SK-N-SH treated with all-trans-retinoic acid at 6 μM for 48 hours (cell line): ENCODE measurements at regions not wholly inside any gene's neighbourhood (a gene's known extent, or its start where the extent isn't known, plus 50 kb on each side); places are given as distances from the start of the nearest gene placed in this dataset.

Source experiments
- CSDC2 ChIP-seq: fragments of 250-450 bp; sonication (Bioruptor Pico); IDR thresholded peaks from 2 replicates; pipeline ENCODE4 v1.5.0; 2020; ENCODE audit warnings: mild to moderate bottlenecking, moderate library complexity
- ESRRG ChIP-seq: fragments of 250-450 bp; sonication (Bioruptor Pico); IDR thresholded peaks from 2 replicates; pipeline ENCODE4 v1.6.1; 2021; ENCODE audit warnings: mild to moderate bottlenecking
- GLIS3 ChIP-seq: fragments of 250-450 bp; sonication (Bioruptor Pico); IDR thresholded peaks from 2 replicates; pipeline ENCODE4 v1.5.0; 2020; ENCODE audit warnings: mild to moderate bottlenecking, moderate library complexity
- OSR1 ChIP-seq: fragments of 250-450 bp; sonication (Bioruptor Pico); IDR thresholded peaks from 2 replicates; pipeline ENCODE4 v1.8.0; 2022; ENCODE audit warnings: moderate library complexity, mild to moderate bottlenecking, inconsistent platforms
- PATZ1 ChIP-seq: fragments of 250-450 bp; sonication (Bioruptor Pico); IDR thresholded peaks from 2 replicates; pipeline ENCODE4 v1.8.0; 2020; ENCODE audit warnings: mild to moderate bottlenecking, moderate library complexity, borderline replicate concordance
- POU6F1 ChIP-seq: fragments of 250-450 bp; sonication (Bioruptor Pico); IDR thresholded peaks from 2 replicates; pipeline ENCODE4 v1.8.0; 2021; ENCODE audit warnings: low read depth, mild to moderate bottlenecking, moderate library complexity, borderline replicate concordance
- PPARA ChIP-seq: fragments of 250-450 bp; sonication (Bioruptor Pico); IDR thresholded peaks from 2 replicates; pipeline ENCODE4 v1.5.0; 2020; ENCODE audit warnings: mild to moderate bottlenecking, borderline replicate concordance
- ZC3H10 ChIP-seq: fragments of 250-450 bp; sonication (Bioruptor Pico); IDR thresholded peaks from 2 replicates; pipeline ENCODE4 v1.5.1; 2021; ENCODE audit warnings: mild to moderate bottlenecking, moderate library complexity
- ZNF8 ChIP-seq: fragments of 450-650 bp; formaldehyde crosslinking; IDR thresholded peaks from 2 replicates; pipeline ENCODE4 v1.5.0; 2020; ENCODE audit warnings: mild to moderate bottlenecking, moderate library complexity
- TF ChIP-seq, protein P1 (sequence below): fragments of 250-450 bp; sonication (Bioruptor Pico); IDR thresholded peaks from 2 replicates; pipeline ENCODE4 v1.5.1; 2020; ENCODE audit warnings: low read depth, mild to moderate bottlenecking, moderate library complexity
- TF ChIP-seq, protein P2 (sequence below): fragments of 250-450 bp; sonication (Bioruptor Pico); IDR thresholded peaks from 2 replicates; pipeline ENCODE4 v1.5.1; 2021; ENCODE audit warnings: mild to moderate bottlenecking, moderate library complexity

GRCh38 chr3:181464033-181464694 lies 247.6 kb upstream of the SOX2 start:
- TF ChIP-seq, protein P1, sequence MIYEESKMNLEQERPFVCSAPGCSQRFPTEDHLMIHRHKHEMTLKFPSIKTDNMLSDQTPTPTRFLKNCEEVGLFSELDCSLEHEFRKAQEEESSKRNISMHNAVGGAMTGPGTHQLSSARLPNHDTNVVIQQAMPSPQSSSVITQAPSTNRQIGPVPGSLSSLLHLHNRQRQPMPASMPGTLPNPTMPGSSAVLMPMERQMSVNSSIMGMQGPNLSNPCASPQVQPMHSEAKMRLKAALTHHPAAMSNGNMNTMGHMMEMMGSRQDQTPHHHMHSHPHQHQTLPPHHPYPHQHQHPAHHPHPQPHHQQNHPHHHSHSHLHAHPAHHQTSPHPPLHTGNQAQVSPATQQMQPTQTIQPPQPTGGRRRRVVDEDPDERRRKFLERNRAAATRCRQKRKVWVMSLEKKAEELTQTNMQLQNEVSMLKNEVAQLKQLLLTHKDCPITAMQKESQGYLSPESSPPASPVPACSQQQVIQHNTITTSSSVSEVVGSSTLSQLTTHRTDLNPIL (CRISPR knock-in tag) = no peak
- TF ChIP-seq POU6F1 (CRISPR knock-in tag) (no peak), PPARA (no peak), PATZ1 (CRISPR knock-in tag) (no peak), ESRRG (no peak), GLIS3 (CRISPR knock-in tag) (no peak), ZC3H10 (CRISPR knock-in tag) (no peak), OSR1 (CRISPR knock-in tag) (no peak), ZNF8 (CRISPR knock-in tag) (no peak), CSDC2 (no peak)
- TF ChIP-seq, protein P2, sequence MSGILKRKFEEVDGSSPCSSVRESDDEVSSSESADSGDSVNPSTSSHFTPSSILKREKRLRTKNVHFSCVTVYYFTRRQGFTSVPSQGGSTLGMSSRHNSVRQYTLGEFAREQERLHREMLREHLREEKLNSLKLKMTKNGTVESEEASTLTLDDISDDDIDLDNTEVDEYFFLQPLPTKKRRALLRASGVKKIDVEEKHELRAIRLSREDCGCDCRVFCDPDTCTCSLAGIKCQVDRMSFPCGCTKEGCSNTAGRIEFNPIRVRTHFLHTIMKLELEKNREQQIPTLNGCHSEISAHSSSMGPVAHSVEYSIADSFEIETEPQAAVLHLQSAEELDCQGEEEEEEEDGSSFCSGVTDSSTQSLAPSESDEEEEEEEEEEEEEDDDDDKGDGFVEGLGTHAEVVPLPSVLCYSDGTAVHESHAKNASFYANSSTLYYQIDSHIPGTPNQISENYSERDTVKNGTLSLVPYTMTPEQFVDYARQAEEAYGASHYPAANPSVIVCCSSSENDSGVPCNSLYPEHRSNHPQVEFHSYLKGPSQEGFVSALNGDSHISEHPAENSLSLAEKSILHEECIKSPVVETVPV = no peak
